SH-SY5Y (cell line): ENCODE measurements at regions not wholly inside any gene's neighbourhood (a gene's known extent, or its start where the extent isn't known, plus 50 kb on each side); places are given as distances from the start of the nearest gene placed in this dataset.

Experiments
- GATA2 ChIP-seq: IDR thresholded peaks from 2 replicates; pipeline ENCODE4 v1.6.1; 2011; ENCODE audit warnings: mild to moderate bottlenecking, low read depth, low read length
- GATA3 ChIP-seq: IDR thresholded peaks from 2 replicates; pipeline ENCODE4 v1.6.1; 2011; ENCODE audit warnings: low read depth, mild to moderate bottlenecking, low read length, moderate library complexity

DNA sequence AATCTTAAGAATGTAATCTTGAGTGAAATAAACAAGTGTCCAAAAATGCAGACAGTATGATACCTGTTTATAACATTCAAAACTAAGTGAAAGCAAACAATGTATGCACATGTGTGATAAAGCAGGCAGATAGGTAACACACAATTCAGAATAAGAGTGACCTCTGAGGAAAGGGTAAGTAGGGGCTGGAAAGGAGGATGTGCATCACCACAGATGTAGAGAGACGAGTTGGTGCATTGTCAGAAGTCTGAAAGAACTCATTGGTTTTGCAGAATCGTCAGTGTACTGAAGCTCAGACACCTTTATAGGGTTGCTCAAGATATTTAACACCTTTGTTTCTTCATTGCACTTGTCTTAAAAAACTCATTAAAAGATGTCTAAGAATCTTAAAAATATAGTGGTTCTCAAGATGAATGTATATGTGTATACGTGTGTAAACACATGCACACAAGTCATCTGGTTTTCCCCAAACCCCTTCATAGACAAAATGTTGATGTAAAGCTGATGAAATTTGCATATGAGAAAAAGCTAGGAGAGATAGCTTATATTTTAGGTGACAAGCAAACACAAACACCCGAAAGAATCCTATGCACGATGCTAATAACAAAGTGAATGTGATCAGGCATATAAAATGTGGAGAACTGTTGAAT lies 197.6 kb upstream of the MEF2C start:
- TF ChIP-seq GATA3, result no peak
- TF ChIP-seq GATA2, result no peak

DNA sequence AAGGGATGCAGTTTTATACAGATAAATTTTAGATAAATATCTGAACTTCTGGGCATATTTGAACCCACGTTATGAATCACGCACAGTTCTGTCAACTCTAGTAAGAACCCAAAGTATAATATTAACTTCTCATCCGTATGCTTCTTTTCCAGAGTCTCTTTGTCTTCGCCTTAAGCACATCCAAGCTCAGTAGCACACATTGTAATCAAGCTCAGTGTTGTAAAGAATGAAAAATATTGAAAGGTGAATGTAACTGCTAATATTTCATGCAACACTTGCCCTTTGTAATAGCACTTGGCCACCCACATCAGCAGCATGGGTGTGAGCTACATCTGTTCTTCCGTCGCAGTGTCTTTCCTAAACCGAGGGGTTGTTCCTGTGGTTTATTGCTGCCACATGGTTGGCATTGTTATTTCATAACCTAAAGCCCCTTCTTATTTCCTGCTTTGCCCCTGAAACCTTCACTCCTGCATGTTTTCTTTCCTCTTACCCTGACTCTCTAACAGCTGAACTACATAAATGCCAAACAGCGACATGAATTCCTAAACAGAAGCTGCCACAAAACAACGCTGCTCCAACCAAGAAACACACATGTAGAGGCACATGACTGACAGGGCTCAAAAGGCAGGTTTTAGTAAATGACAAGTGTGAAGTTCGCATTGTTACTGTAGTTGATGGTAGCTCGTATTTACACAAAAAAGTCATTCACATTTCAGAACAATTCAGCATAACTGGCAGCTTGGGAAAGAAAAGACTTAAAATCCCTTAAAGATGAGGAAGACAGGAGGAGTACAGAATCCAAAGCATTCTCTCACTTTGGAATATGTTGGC lies 190.1 kb upstream of the MEF2C start:
- TF ChIP-seq GATA2, result no peak
- no peak for TF ChIP-seq GATA3

DNA sequence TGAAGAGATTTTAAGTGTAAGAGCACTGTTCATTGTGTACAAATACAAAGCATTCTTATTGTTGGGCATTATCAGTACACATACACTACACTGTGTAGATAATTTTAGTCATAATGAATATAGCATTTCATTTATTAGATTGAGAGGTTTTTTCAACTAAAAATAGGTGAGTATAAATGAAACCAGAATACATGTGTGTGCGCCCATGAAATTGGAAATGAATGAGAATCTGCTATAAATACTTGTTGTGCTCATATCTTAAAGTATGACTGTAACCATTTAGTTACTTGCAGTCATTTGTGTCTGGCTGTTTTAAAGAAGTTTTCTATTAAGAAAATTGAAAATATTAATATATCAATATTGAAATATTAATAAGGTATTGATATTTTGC lies 189.0 kb upstream of the MEF2C start:
- TF ChIP-seq GATA2 (no peak), GATA3 (no peak)

DNA sequence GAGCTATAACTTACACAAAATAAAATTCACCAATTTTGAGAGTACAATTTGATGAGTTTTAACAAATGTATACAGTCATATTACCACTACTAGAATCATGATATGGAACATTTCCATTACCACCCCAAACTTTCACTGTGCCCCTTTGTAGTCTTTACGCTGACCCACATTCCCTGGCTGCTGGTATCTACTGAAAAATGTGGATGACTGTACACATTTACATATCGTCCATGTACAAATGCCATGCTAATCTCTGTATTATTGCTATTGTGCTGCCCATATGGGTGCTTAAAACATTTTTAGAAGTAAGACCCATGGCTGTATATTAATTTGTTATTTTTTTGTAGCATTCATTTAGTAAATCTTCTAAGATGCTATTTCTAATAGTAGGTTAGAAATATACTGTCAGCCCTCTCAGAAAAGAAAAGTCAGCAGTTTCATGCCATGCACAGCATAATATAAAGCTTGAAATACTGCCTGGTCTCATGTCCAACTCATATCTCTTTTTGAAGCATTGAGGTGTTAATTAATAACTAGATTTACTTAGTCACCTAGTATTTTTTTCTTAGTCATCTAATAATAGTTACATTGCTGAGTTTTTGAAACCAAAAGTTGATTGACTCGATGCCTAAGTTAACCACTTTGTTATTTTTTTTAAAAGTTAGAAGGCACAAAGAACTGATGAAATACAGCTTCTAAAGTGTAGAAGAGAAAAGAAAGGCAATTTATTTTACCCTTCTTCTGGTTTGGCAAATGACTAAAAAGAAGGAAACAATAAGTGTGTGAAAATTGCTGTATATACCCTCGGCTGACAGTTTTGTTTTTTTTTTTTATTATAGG lies 188.3 kb upstream of the MEF2C start:
- TF ChIP-seq GATA3, result no peak
- TF ChIP-seq GATA2, result no peak

DNA sequence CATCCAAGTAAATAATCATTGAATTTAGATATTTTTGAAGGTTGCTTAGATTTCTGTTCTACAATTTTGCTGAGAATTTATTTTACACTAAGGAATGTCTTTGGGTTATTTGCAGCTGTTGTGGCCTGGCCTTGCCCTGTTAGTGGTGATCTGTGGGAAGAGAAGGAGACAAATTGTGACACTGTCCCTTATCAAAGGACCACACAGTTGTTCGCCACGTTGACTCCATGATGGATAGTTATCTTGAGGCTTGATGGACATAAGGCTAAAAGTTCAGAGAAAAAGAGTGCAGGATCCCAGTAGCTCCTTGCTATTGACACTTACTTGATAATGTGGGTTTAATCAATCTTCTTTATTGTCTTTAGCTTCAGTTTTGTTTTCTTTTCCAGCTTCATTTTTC lies 186.6 kb upstream of the MEF2C start:
- TF ChIP-seq GATA2 (no peak), GATA3 (no peak)

DNA sequence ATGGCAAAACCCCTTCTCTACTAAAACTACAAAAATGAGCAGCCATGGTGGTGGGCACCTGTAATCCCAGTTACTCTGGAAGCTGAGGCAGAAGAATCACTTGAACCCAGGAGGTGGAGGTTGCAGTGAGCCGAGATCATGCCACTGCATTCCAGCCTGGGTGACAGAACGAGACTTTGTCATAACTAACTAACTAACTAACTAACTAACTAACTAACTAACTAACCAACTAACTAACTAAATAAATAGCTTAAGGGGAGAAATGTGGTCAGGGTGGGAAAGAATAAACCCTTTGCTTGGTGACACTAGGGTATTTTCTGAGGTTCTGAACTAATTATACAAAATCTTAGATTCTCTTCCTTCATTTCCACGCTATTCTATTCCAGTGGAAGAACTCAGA lies 184.4 kb upstream of the MEF2C start:
- TF ChIP-seq GATA2, result no peak
- no peak for TF ChIP-seq GATA3

DNA sequence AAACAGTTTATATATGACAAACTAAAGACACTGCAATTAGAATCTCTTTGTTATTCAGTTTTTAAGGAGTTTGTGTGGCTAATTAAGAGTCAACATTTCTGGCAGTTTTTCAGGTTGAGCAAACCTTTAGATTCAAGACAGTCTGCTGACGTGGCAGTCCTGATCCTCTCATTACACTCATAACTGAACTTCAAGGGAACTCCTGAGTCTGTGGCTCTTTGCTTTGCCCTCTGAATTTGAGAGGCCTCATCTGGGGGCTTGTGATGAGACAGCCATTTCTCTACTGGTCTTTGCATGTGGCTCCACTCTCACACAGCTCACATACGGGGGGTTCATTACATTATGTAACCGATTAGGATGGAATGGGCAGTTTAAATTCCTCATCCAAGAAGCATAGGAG lies 182.9 kb upstream of the MEF2C start:
- TF ChIP-seq GATA3, result no peak
- no peak for TF ChIP-seq GATA2

DNA sequence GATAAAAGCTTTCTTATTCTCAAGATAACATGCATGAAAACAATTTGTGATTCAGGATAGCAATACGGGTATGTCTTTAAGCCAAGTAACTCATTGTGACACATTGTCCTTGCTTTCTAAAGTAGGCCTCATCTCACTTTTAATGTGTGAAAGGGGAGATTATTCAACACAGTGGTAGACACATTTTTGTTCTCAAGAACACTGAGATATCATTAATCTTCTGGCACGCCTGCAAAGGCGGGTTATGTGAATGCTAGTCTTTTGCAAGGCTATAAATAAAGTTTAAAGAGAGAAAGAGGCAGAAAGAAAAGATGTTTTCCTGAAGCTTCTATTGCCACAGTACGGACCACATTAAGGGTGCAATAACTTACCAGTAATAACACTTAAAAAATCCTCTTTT lies 181.8 kb upstream of the MEF2C start:
- TF ChIP-seq GATA3 (no peak), GATA2 (no peak)

DNA sequence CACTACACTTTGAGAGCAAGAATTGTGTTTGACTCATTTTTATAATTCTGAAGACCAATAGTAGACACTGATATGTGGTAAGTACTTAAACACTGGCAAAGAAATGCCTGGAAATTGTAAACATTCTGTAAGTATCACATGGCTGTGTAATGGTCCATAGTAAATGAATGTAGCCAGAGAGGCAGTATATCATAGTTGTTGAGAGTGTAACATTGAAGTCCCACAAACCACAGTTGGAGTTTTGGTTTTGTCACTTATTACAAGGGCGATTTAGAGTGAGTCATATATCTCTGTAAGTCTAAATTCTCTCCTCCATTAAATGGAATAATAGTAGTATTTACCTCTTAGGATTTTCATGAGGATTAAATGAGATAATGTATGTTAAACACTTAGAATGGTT lies 181.1 kb upstream of the MEF2C start:
- TF ChIP-seq GATA3 (no peak), GATA2 (no peak)

DNA sequence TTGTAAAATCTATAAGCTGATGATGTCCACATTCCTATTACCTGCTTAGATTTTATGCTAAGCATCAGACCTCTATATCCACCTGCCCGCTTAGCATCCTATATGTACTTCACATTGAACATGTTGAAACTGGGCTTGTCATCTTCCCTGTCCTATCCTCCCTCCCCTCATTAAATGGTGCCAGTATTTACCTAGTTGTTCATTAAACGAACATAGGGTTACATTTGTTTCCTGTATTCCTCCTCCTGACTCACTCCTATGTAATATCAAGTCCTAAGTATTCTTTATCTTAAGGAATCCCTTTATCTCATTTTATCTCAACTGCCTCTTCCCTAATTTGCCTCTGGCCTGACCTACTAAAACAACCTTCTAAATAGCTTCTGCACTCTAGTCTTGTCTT lies 177.8 kb upstream of the MEF2C start:
- TF ChIP-seq GATA3, result no peak
- TF ChIP-seq GATA2, result no peak

DNA sequence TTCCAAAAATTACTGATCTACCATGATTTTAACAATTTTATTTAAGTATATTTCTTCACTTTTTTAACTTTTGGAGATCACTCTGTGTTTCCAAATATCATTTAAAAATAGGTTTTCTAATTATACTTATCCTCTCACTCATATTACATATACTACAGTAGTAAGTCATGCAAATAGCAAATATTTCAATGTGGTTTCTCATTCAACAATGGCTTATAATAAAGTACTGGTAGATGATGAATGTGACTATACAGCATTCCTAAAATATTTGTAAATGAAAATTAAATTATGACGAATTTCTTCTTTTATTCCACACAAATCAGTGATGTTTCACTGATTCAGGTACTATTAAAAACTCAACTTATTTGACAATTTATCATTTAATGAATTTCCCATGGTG lies 176.3 kb upstream of the MEF2C start:
- no peak for TF ChIP-seq GATA2
- TF ChIP-seq GATA3, result no peak

DNA sequence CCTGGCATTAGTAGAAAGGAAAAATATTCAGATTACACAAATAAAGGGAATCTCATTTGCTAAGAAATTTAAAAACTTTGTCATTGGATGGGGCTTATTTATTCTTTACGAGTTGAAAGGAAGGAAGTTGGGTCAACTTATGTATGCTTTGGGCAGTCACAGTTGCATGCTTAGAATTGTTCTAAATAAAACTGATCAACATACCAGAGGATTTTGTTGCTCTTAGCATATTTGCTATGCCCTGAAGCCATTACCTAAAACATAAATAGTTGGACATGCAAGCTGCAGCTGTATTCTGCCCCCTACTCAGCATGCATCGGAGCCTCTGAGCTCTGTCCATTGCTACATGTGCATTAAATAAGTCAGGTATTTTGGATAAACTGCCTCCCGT lies 172.7 kb upstream of the MEF2C start:
- TF ChIP-seq GATA3, result no peak
- no peak for TF ChIP-seq GATA2

DNA sequence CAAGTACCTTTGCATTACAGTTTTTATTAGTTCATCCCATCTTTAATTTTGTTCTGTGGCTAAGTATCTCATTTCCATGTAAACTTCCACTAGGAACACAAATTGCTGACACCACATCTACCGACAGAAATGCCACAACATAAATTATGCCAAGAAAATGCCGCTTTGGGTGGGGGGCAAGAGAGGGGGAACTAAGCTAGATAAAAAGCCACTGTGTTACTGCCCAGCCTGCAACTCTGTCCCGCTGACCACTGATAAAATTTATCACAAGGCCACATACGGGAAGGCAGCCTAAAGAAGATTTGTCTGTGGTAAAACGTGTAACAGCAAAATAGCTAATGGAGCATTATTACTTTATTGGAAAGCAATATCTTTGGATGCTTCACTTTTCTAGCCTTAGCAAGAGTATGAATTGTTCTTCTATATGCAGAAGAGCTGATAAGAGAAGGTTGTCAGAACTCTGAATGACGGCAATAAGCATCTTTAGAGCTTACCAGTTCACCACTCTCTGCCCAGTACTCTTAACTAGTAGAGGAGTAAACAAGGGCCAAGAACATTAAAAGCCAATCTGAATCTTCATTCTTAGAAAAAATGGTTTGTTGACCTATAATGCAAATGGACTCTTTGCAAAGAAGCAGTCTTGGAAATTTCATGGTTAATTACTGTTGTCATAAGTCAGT lies 172.2 kb upstream of the MEF2C start:
- TF ChIP-seq GATA2 (no peak), GATA3 (no peak)

DNA sequence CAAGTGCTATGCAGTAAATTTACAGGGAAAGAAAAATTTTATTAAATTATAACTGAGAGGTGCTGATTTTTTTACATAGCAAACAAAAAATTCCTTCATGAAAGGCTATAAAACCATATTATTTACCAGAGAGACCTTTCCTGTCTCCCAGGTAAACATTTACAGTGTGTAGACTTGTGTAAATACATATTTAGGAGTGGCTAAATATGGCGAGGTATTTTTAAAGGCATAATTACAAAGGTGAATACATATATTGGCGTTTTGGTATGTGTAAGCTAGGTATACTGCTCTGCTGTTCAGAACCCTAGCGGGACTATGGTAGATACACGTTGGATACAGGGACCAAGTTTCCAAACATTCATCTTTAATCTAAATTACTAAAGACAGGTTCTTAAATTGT lies 170.6 kb upstream of the MEF2C start:
- TF ChIP-seq GATA2 (no peak), GATA3 (no peak)
